ENCODE measurements at regions not wholly inside any gene's neighbourhood (a gene's known extent, or its start where the extent isn't known, plus 50 kb on each side); places are given as distances from the start of the nearest gene placed in this dataset.

- DNase-seq (ENCODE audit: low spot score): no peak
- ChIA-PET POLR2A (ENCODE audit: low non-redundant PET) (no interaction called here), CTCF (no interaction called here)
- H3K27ac ChIP-seq: no peak overlapping the region
- TF ChIP-seq, protein P1, sequence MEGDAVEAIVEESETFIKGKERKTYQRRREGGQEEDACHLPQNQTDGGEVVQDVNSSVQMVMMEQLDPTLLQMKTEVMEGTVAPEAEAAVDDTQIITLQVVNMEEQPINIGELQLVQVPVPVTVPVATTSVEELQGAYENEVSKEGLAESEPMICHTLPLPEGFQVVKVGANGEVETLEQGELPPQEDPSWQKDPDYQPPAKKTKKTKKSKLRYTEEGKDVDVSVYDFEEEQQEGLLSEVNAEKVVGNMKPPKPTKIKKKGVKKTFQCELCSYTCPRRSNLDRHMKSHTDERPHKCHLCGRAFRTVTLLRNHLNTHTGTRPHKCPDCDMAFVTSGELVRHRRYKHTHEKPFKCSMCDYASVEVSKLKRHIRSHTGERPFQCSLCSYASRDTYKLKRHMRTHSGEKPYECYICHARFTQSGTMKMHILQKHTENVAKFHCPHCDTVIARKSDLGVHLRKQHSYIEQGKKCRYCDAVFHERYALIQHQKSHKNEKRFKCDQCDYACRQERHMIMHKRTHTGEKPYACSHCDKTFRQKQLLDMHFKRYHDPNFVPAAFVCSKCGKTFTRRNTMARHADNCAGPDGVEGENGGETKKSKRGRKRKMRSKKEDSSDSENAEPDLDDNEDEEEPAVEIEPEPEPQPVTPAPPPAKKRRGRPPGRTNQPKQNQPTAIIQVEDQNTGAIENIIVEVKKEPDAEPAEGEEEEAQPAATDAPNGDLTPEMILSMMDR (conservative IDR thresholded peaks at IDR 0.05; ENCODE audit: low read depth): no peak
Observed at GRCh38 chrX:69260169-69260568, 94.9 kb upstream of the PJA1 start.

GRCh38 chrX:69258893-69259292 is 93.6 kb upstream of the PJA1 start:
- ChIA-PET POLR2A (ENCODE audit: low non-redundant PET) (no interaction called here), CTCF (no interaction called here)
- TF ChIP-seq, protein P1 (conservative IDR thresholded peaks at IDR 0.05; ENCODE audit: low read depth): no peak

GRCh38 chrX:69257499-69258127 is 92.4 kb upstream of the PJA1 start:
- H3K27ac ChIP-seq: no peak overlapping the region
- TF ChIP-seq, protein P1 (conservative IDR thresholded peaks at IDR 0.05; ENCODE audit: low read depth): no peak
- DNase-seq (ENCODE audit: low spot score): no peak
- ChIA-PET POLR2A (ENCODE audit: low non-redundant PET) (no interaction called here), CTCF (no interaction called here)

More at GRCh38 chrX:69258893-69259292, 93.6 kb upstream of the PJA1 start:
- no peak for DNase-seq (ENCODE audit: low spot score)
- H3K27ac ChIP-seq: no peak overlapping the region

GRCh38 chrX:69256291-69256565 is 91.0 kb upstream of the PJA1 start:
- TF ChIP-seq, protein P1 (conservative IDR thresholded peaks at IDR 0.05; ENCODE audit: low read depth): no peak
- DNase-seq (ENCODE audit: low spot score): no peak
- POLR2A ChIA-PET (ENCODE audit: low non-redundant PET): no interaction called here
- CTCF ChIA-PET: no interaction called here
- H3K27ac ChIP-seq: no peak overlapping the region

DNA sequence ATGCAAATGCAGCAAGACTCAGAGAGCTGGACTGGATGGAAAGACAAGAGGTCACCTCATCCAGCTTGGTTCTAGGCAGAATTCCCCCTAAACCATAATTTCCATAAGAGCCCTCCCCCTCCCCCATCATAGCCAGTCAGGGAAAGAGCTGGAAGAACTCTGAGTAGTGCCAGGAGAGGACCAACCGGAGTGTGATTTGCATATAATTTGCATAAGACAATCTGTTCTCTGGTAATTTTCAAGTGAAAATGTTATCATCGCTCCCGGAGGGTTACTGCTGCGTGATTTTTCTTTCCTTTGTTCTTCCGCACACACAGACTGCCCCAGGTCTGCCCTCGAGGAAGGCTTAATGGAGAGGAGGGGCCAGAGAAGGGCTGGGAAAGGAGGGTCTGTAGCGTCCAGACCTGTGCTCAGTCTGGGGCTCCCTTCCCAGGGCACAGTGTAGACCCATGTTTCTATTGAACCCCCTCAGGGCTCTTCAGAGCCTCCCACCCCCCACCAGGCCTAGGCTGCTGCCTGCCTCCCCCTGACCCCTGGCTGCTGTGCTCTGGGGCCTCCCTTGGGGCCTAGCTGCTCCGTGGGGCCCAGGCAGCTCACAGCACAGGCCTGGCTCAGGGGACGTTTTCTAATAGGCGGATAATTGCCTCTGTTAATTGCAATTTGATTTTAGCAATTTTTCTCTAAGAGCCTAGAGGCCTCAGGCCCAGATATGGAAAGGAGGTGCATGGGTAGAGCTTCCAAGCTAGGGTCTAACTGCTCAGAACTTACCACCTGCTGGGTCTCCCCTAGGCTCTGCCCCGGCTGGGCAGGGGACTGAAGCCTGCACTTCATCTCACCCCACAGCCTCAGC is 90.4 kb upstream of the PJA1 start:
- ChIA-PET POLR2A (ENCODE audit: low non-redundant PET) (no interaction called here), CTCF (no interaction called here)
- TF ChIP-seq, protein P1 (conservative IDR thresholded peaks at IDR 0.05; ENCODE audit: low read depth): no peak
- no peak for DNase-seq (ENCODE audit: low spot score)
- no peak overlapping the region for H3K27ac ChIP-seq

DNA sequence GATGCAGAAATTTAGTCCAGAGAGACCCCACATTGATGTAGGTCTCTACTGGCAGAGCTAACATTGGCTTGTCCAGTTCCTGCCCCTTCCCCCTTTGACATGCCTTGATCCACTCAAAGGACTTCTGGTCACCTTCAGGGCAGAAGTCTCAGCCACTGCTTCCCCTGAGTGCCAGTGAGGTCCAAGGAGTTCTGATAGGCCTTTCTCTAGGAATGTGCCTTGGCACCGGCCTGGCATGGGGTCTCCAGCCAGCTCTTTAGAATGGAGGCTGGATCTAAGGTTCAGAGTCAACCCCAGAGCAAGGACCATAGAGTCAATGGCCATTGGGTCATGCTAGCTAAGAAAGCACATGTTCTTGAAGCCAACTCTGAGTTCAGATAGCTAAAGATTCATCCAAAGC is 88.6 kb upstream of the PJA1 start:
- no peak overlapping the region for H3K27ac ChIP-seq
- TF ChIP-seq, protein P1 (conservative IDR thresholded peaks at IDR 0.05; ENCODE audit: low read depth): no peak
- no peak for DNase-seq (ENCODE audit: low spot score)
- ChIA-PET POLR2A (ENCODE audit: low non-redundant PET) (no interaction called here), CTCF (interaction anchor here (0.6 kb wide), 1 partner anchor 9 kb away, joined by 3 read pairs; no protein-coding TSS in a partner anchor)
